Lower leg skin (tissue), 3 donors: ENCODE measurements at regions not wholly inside any gene's neighbourhood (a gene's known extent, or its start where the extent isn't known, plus 50 kb on each side); places are given as distances from the start of the nearest gene placed in this dataset.

Source experiments
- POLR2A ChIP-seq, 2 donors: fragments of 450-650 bp; IDR thresholded peaks; one replicate each; pipeline ENCODE4 v1.6.1; 2016 to 2017; ENCODE audit warnings: antibody characterized with exemption in 2 of 2, mild to moderate bottlenecking in 1 of 2, moderate library complexity in 1 of 2
- TF ChIP-seq, protein P1 (sequence below), 3 donors: fragments of 450-650 bp; IDR thresholded peaks; one replicate each; pipeline ENCODE4 v1.5.1; 2016; ENCODE audit warnings: antibody characterized with exemption in 3 of 3, mild to moderate bottlenecking in 3 of 3, moderate library complexity in 2 of 3

DNA sequence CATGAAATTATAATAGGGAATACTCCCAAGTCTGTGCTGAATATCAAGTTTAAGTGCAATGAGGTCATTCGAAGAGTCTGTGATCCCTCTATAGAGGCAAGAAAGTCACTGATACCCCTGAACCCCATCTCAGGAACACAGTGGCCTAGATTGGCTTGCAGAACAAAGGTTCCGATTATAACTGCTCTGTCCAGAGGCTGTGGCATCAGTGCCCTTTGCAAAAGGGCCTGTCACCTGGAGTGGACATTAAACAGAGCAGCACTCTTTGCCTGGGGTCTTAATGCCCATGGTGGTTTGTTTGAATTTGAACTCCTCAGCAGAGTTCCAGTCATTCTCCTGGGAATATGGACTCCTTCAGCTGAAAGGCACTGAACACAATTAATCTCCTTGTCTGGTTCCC is 93.9 kb upstream of the SLCO3A1 start:
- TF ChIP-seq, protein P1, sequence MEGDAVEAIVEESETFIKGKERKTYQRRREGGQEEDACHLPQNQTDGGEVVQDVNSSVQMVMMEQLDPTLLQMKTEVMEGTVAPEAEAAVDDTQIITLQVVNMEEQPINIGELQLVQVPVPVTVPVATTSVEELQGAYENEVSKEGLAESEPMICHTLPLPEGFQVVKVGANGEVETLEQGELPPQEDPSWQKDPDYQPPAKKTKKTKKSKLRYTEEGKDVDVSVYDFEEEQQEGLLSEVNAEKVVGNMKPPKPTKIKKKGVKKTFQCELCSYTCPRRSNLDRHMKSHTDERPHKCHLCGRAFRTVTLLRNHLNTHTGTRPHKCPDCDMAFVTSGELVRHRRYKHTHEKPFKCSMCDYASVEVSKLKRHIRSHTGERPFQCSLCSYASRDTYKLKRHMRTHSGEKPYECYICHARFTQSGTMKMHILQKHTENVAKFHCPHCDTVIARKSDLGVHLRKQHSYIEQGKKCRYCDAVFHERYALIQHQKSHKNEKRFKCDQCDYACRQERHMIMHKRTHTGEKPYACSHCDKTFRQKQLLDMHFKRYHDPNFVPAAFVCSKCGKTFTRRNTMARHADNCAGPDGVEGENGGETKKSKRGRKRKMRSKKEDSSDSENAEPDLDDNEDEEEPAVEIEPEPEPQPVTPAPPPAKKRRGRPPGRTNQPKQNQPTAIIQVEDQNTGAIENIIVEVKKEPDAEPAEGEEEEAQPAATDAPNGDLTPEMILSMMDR (IDR thresholded peaks at IDR 0.05), result no peak
- TF ChIP-seq POLR2A (IDR thresholded peaks at IDR 0.05), result no peak
